Activated naive CD8-positive, alpha-beta T cell treated with anti-CD3 and anti-CD28 coated beads, Interleukin-2, amount 10 ng/mL, durations not matched to agents 7 days and 5 days (primary cell): ENCODE measurements at regions not wholly inside any gene's neighbourhood (a gene's known extent, or its start where the extent isn't known, plus 50 kb on each side); places are given as distances from the start of the nearest gene placed in this dataset.
"Not testable (repeated sequence)": the region's sequence is repeated elsewhere in the genome, so short reads cannot be mapped to it uniquely, and the experiment has no call there.

Source experiments
- ATAC-seq: fragments of 150-1000 bp; cut with Tn5 transposase; one replicate; pipeline ENCODE4 v1.10.0; 2021; ENCODE audit warnings: low read depth, moderate library complexity
- POLR2A ChIA-PET: fragments of 350-600 bp; sonication (Branson Sonifier 250); formaldehyde crosslinking; loops from one replicate; lab custom pipeline; 2021; ENCODE audit warnings: antibody characterized with exemption; lab: Charles Lee
- DNase-seq: peaks from one replicate; pipeline ENCODE4 v3.0.0; 2021
- H3K27ac Mint-ChIP-seq: one replicate; pipeline ENCODE4 v1.8.0; 2022; ENCODE audit warnings: mild to moderate bottlenecking, mixed read lengths
- H3K27me3 Mint-ChIP-seq: one replicate; pipeline ENCODE4 v1.8.0; 2022; ENCODE audit warnings: mild to moderate bottlenecking, moderate library complexity, mixed read lengths
- H3K36me3 Mint-ChIP-seq: one replicate; pipeline ENCODE4 v1.8.0; 2021; ENCODE audit warnings: mild to moderate bottlenecking, mixed read lengths
- H3K4me1 Mint-ChIP-seq: one replicate; pipeline ENCODE4 v1.8.0; 2021; ENCODE audit warnings: mixed read lengths
- H3K4me3 Mint-ChIP-seq: one replicate; pipeline ENCODE4 v1.8.0; 2022; ENCODE audit warnings: mild to moderate bottlenecking, moderate library complexity, mixed read lengths
- H3K9me3 Mint-ChIP-seq: one replicate; pipeline ENCODE4 v1.8.0; 2021; ENCODE audit warnings: mixed read lengths

DNA sequence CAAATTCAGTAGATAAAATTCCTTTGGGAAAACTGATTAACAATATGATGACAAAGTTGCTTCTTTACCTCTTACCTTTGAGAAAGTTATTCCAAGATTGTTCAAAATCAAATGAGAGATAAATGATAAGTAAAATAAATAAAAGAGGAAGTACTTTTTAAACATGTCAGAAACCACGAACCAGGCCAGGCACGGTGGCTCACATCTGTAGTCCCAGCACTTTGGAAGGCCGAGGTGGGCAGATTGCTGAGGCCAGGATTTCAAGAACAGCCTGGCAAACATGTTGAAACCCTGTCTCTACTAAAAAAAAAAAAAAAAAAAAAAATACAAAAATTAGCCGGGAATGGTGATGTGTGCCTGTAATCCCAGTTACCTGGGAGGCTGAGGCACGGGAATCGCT is 296.6 kb downstream of the HGF start:
- POLR2A ChIA-PET, result no interaction called here
- DNase-seq (no peak), ATAC-seq (no peak)
- no peak overlapping the region for H3K27ac Mint-ChIP-seq
- H3K4me3 Mint-ChIP-seq, result no peak overlapping the region
- no peaks in the 10 kb centered on the region for H3K27me3 Mint-ChIP-seq
- no peaks in the 10 kb centered on the region for H3K36me3 Mint-ChIP-seq
- H3K4me1 Mint-ChIP-seq, result no peaks in the 10 kb centered on the region
- H3K9me3 Mint-ChIP-seq, result no peaks in the 10 kb centered on the region

DNA sequence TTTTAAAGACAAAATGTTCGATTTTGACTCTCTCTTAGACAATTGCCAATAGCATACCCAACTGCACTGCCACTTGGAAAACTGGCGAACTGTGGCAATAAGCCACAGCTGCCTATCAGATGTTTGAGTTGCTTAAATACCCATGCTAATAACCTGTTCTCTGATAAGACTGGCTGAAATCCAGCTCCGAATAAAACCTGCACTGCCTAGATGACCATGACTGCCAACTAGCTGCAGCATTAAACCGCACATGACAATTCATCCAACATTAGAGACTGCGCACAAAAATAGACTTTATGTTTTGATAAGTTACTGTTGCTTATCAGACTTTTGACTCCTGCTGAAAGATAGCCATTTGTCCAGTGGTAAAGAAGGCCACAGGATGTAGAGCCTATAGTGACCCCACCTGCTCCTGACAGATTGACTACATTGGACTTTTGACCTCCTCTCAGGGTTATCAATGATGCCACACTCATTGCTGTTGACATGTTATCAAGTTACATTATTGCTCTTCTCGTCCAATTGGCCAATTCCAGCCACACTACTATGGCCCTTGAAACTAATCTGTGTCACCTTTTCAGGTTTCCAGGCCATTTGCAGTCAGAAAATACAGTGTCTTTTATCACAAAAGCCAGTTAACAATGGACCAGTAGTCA is 299.0 kb downstream of the HGF start:
- Mint-ChIP-seq H3K4me3 (no peak overlapping the region), H3K36me3 (no peaks in the 10 kb centered on the region), H3K27ac (no peak overlapping the region), H3K27me3 (no peaks in the 10 kb centered on the region), H3K9me3 (no peaks in the 10 kb centered on the region), H3K4me1 (no peaks in the 10 kb centered on the region)
- DNase-seq (no peak), ATAC-seq (no peak)
- POLR2A ChIA-PET, result no interaction called here

GRCh38 chr7:81469869-81470723 is 299.8 kb downstream of the HGF start:
- no peaks in the 10 kb centered on the region for H3K9me3 Mint-ChIP-seq
- POLR2A ChIA-PET, result no interaction called here
- no peak for DNase-seq
- no peaks in the 10 kb centered on the region for H3K4me1 Mint-ChIP-seq
- H3K4me3 Mint-ChIP-seq, result no peak overlapping the region
- no peak overlapping the region for H3K27ac Mint-ChIP-seq
- no peaks in the 10 kb centered on the region for H3K27me3 Mint-ChIP-seq
- no peak for ATAC-seq
- no peaks in the 10 kb centered on the region for H3K36me3 Mint-ChIP-seq

DNA sequence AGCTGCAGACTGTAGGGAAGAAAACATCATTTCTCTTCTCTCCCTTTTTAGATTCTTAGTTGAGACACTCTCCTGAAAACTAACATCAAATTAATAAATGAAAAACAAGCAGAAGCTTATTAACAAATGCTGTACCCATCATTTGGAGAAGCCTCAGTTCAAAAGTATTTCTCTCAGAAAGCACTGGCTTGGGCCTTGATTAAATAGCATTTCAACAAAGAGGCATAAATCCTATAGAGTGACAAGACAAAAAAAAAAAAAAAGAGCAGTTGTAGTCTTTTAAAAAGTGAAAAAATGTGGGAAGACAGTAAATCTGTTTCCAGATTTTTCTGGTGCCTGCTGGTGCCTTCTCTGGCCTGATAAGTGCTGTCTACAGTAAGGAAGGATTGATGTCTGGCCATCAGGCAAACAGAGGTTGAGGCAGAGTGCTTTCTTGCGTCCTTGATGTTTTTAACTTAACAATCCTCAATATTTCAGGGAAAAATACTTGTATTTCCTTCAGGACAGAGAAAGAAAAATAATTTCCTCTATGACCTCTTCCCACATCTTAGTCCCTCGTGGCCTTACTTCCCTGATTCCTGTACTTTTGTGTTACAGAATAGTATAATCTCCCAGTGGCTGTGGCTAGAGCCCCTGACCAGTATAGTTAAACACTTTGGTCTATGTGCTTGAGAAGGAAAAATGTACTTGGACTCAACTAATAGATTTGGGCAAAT is 300.5 kb downstream of the HGF start:
- no peaks in the 10 kb centered on the region for H3K9me3 Mint-ChIP-seq
- H3K27ac Mint-ChIP-seq, result no peak overlapping the region
- H3K4me3 Mint-ChIP-seq, result no peak overlapping the region
- ATAC-seq (no peak), DNase-seq (no peak)
- no peaks in the 10 kb centered on the region for H3K36me3 Mint-ChIP-seq
- H3K27me3 Mint-ChIP-seq, result no peaks in the 10 kb centered on the region
- H3K4me1 Mint-ChIP-seq, result no peaks in the 10 kb centered on the region
- POLR2A ChIA-PET, result no interaction called here

DNA sequence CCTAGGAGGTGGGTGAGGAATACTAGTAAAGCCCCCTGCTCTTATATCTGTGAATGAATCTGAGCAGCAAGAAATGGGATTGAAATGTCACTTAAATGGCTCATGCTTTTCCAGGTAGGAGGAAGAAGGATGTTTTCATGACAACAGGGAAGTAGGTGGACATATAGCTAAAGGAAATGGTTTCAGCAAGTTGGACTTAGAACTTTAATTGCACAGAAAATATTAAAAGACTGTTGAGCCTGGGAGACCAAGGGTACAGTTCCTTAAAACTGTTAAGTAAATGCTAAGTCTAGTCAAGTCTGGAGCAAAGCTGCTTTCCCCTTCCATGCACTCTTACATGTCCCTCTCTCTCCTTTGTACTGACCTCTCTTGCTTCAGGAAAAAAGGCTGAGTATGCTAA is 301.3 kb downstream of the HGF start:
- H3K9me3 Mint-ChIP-seq, result no peaks in the 10 kb centered on the region
- H3K27me3 Mint-ChIP-seq, result no peaks in the 10 kb centered on the region
- no peak overlapping the region for H3K27ac Mint-ChIP-seq
- no peaks in the 10 kb centered on the region for H3K4me1 Mint-ChIP-seq
- ATAC-seq (no peak), DNase-seq (no peak)
- no peak overlapping the region for H3K4me3 Mint-ChIP-seq
- H3K36me3 Mint-ChIP-seq, result no peaks in the 10 kb centered on the region
- POLR2A ChIA-PET, result no interaction called here

DNA sequence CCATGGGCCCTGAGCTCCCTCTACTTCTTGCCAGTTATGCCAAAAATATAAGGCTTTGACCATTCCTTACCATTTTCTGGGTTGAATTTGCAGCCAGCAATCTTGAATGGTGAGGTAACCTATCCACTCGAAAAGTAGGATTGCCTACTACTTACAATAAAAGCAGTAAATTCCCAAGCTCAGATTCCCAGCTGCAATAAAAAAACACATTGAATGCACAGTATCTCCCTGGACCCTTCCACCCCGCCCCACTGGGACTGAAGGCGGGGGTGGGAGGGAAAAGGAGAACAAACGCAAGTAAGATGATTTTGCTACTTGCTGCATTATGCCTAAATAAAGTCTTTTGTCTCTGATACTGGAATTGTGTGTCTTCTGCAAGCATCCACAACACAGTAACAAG is 301.9 kb downstream of the HGF start:
- no peaks in the 10 kb centered on the region for H3K9me3 Mint-ChIP-seq
- no peaks in the 10 kb centered on the region for H3K4me1 Mint-ChIP-seq
- ATAC-seq (no peak), DNase-seq (no peak)
- POLR2A ChIA-PET, result no interaction called here
- no peak overlapping the region for H3K4me3 Mint-ChIP-seq
- H3K36me3 Mint-ChIP-seq, result no peaks in the 10 kb centered on the region
- H3K27ac Mint-ChIP-seq, result no peak overlapping the region
- no peaks in the 10 kb centered on the region for H3K27me3 Mint-ChIP-seq

GRCh38 chr7:81462672-81463071 is 307.2 kb downstream of the HGF start:
- Mint-ChIP-seq H3K27ac (no peak overlapping the region), H3K27me3 (peaks cover 4% of the 10 kb centered on the region), H3K4me3 (no peak overlapping the region), H3K9me3 (no peaks in the 10 kb centered on the region), H3K36me3 (no peaks in the 10 kb centered on the region), H3K4me1 (no peaks in the 10 kb centered on the region)
- DNase-seq (no peak), ATAC-seq (no peak)
- POLR2A ChIA-PET, result no interaction called here

DNA sequence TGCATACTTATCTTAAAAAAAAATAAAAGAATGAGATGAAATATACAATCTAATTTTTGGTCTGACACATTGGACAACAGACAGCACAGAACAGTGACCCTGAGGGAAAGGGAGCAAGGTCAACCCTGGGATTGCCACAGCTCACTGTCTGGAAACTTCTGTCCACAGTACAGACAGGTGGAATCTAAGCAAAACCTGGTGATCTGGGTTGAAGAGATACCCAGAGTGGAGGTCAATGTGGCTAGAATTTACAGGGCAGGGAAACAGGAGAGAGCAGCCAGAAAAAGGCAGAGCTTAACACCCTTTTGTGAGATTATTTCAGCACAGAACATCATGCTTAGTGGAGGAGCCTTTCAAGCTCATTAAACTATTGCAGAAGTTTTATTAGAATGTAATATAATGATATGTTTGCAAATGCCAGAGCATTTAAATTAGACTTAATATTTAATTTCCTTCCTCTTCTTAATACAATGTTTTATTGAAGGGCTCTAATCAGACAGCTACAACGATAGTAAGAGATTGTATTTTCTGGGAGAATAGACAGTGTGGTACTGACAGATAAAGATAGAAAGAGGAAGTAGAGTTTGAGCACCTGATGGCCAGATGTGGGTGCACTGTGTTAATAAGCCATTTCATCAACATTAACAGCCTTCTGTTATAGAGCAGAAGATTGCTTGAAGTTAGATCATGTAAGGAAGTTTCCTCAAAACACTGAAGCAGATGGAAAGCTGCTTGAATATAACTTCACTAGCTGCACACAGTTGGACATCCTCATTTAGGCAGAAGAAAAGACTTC is 309.4 kb downstream of the HGF start:
- ATAC-seq, result no peak
- Mint-ChIP-seq H3K27ac (no peak overlapping the region), H3K36me3 (no peaks in the 10 kb centered on the region), H3K4me1 (no peaks in the 10 kb centered on the region), H3K27me3 (peaks cover 4% of the 10 kb centered on the region), H3K4me3 (no peak overlapping the region), H3K9me3 (no peaks in the 10 kb centered on the region)
- DNase-seq, result no peak
- POLR2A ChIA-PET, result no interaction called here

DNA sequence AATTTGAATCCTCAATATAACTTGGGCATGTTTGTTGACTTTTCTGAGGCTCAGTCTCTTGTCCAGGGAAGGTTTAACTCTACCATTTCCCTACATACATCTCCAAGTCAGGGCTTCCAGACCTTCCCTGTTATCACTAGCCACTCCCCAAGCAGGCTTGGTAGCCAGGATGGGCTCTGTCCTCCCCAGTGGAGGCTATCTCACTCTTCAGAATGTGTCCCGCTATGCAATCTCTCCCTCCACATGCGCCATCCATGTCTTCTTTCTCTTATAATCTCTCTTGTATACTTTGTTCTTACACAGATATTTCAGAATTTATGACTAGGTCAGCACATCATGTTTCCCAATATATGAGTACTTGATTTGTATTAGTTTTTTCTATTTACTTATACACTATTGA is 310.4 kb downstream of the HGF start:
- ATAC-seq (no peak), DNase-seq (no peak)
- Mint-ChIP-seq H3K4me1 (no peaks in the 10 kb centered on the region), H3K4me3 (no peak overlapping the region), H3K27ac (no peak overlapping the region), H3K9me3 (no peaks in the 10 kb centered on the region), H3K36me3 (no peaks in the 10 kb centered on the region), H3K27me3 (peaks cover 4% of the 10 kb centered on the region)
- POLR2A ChIA-PET, result no interaction called here

DNA sequence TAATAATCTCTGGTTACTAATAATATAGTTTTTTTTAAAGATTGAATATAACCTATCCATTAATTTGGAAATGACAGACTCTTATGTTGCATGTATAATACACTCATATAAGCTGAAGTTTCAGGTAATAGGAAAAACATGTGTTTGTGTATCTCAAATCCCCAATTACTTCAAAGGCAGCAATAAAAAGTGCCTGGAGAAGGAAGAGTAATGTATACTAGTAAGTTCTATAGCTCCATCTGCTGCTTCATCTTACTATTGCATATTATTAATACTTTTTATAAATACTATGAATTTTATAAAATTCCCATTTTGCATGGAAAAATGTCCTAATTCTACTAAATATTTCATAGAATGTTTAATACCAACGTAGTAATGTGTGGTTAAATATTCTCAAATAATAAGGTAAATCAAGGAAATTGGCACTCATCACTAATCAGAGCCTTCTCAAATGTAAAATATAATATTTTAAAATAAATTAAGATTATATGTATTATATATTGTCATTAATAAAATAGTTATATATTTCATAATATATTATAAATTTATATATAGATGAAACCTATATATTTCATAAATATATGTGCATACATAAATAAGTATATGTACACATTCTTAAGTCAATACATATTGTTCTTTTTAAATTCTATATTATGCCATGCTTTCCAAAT is 311.9 kb downstream of the HGF start:
- DNase-seq (no peak), ATAC-seq (no peak)
- POLR2A ChIA-PET, result no interaction called here
- peaks cover 4% of the 10 kb centered on the region for H3K27me3 Mint-ChIP-seq
- H3K9me3 Mint-ChIP-seq, result no peaks in the 10 kb centered on the region
- H3K4me1 Mint-ChIP-seq, result no peaks in the 10 kb centered on the region
- H3K27ac Mint-ChIP-seq, result no peak overlapping the region
- no peak overlapping the region for H3K4me3 Mint-ChIP-seq
- no peaks in the 10 kb centered on the region for H3K36me3 Mint-ChIP-seq

DNA sequence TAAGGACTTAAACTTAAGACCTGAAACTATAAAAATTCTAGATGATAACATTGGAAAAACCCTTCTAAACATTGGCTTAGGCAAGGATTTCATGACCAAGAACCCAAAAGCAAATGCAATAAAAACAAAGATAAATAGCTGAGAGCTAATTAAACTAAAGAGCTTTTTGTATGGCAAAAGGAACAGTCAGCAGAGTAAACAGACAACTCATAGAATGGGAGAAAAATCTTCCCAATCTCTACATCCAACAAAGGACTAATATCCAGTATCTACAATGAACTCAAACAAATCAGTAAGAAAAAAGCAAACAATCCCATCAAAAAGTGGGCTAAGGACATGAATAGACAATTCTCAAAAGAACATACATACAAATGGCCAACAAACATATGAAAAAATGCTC is 316.1 kb downstream of the HGF start:
- H3K9me3 Mint-ChIP-seq, H3K4me1 Mint-ChIP-seq, POLR2A ChIA-PET, H3K27ac Mint-ChIP-seq, ATAC-seq, H3K4me3 Mint-ChIP-seq, DNase-seq, H3K27me3 Mint-ChIP-seq, H3K36me3 Mint-ChIP-seq: not testable (repeated sequence)

- ATAC-seq (no peak), DNase-seq (no peak)
- H3K9me3 Mint-ChIP-seq, result no peaks in the 10 kb centered on the region
- H3K36me3 Mint-ChIP-seq, result no peaks in the 10 kb centered on the region
- POLR2A ChIA-PET, result no interaction called here
- no peaks in the 10 kb centered on the region for H3K4me1 Mint-ChIP-seq
- no peaks in the 10 kb centered on the region for H3K27me3 Mint-ChIP-seq
- no peak overlapping the region for H3K4me3 Mint-ChIP-seq
- H3K27ac Mint-ChIP-seq, result no peak overlapping the region
Measured at GRCh38 chr7:81449105-81449504, 320.7 kb downstream of the HGF start.
